K562 (cell line): ENCODE measurements at regions not wholly inside any gene's neighbourhood (a gene's known extent, or its start where the extent isn't known, plus 50 kb on each side); places are given as distances from the start of the nearest gene placed in this dataset.

Experiments used
- ATAC-seq: fragments of 200-7000 bp; cut with Tn5 transposase; 3 replicates; pipeline ENCODE4 v1.9.1; 2020; ENCODE audit warnings: moderate library complexity
- BruUV-seq: library from RNA; stranded (reverse); fragments of 400-500 nt; replicated peaks from 2 replicates; lab custom pipeline; 2021; lab: Mats Ljungman, UMichigan
- CTCF ChIA-PET: fragments of 300-600 bp; formaldehyde crosslinking; extraction: SDS; loops from one replicate; lab custom pipeline; 2021; ENCODE audit warnings: low intra/inter-chr PET ratio; lab: Yijun Ruan, JAX
- POLR2A ChIA-PET: fragments of 300-600, 350-650 bp; sonication (Branson Sonifier 250); formaldehyde crosslinking; extraction: SDS; loops from one replicate; lab custom pipeline; 2021; ENCODE audit warnings: antibody characterized with exemption, inconsistent platforms; lab: Yijun Ruan, JAX
- DNase-seq, 4 experiments: peaks; one replicate each; pipeline versions ENCODE4 v3.0.0 to v3.0.0-alpha.2; 2011 to 2018; ENCODE audit warnings: low spot score in 3 of 4, mixed read lengths in 3 of 4; ENCODE audit errors: extremely low read depth in 1 of 4
- FAIRE-seq: peaks from 2 replicates; lab custom pipeline; 2011; peaks lifted over from hg19 to GRCh38; lab: Jason Lieb, UNC
- H2AFZ ChIP-seq: 2 replicates; pipeline ENCODE4 v1.6.0; 2011; ENCODE audit warnings: low read depth, low read length, control low read depth, inconsistent platforms
- H3K27ac ChIP-seq: fragments of 200-600 bp; 3 replicates; pipeline ENCODE4 v1.8.0; 2011; ENCODE audit warnings: low read depth, mild to moderate bottlenecking, control low read depth, inconsistent platforms, low read length, moderate library complexity, mixed read lengths; ENCODE audit errors: extremely low read depth
- H3K27me3 ChIP-seq, 2 experiments: fragments of 300-600 bp in 1 of 2; 2 replicates in 1 of 2; 3 replicates in 1 of 2; pipeline versions ENCODE4 v1.6.0 to v1.8.0; 2011; ENCODE audit warnings: inconsistent platforms in 2 of 2, low read length in 2 of 2, mild to moderate bottlenecking in 1 of 2, mixed read lengths in 1 of 2, moderate library complexity in 1 of 2; ENCODE audit not compliant: control insufficient read depth in 2 of 2, insufficient read depth in 2 of 2
- H3K36me3 ChIP-seq: fragments of 300-600 bp; 3 replicates; pipeline ENCODE4 v1.8.0; 2011; ENCODE audit warnings: mild to moderate bottlenecking, low read length, inconsistent platforms; ENCODE audit not compliant: control insufficient read depth, insufficient read depth
- H3K4me1 ChIP-seq, 2 experiments: fragments of 200-600 bp in 1 of 2; replicated peaks in 1 of 2; 2 replicates in 1 of 2; 3 replicates in 1 of 2; pipeline versions ENCODE4 v1.5.1 to v1.8.0; 2011; ENCODE audit warnings: inconsistent platforms in 2 of 2, low read length in 2 of 2, mild to moderate bottlenecking in 1 of 2, mixed read lengths in 1 of 2, moderate library complexity in 1 of 2; ENCODE audit not compliant: control insufficient read depth in 2 of 2, insufficient read depth in 2 of 2
- H3K4me2 ChIP-seq: 2 replicates; pipeline ENCODE4 v1.6.1; 2011; ENCODE audit warnings: low read length, control low read depth, inconsistent platforms, mixed read lengths; ENCODE audit not compliant: insufficient read depth
- H3K4me3 ChIP-seq: fragments of 200-600 bp; sonication (generic), shearing (Covaris generic); 2 replicates; pipeline ENCODE4 v1.5.1; 2016; ENCODE audit warnings: control low read depth, inconsistent platforms
- H3K79me2 ChIP-seq: fragments of 200-600 bp; 3 replicates; pipeline ENCODE4 v1.8.0; 2011; ENCODE audit warnings: low read length, inconsistent platforms; ENCODE audit not compliant: control insufficient read depth, insufficient read depth
- H3K9ac ChIP-seq, 2 experiments: 2 replicates each; pipeline versions ENCODE4 v1.6.0 to v1.6.1; 2011; ENCODE audit warnings: low read depth in 2 of 2, low read length in 2 of 2, control low read depth in 1 of 2, inconsistent platforms in 1 of 2, mild to moderate bottlenecking in 1 of 2, mixed read lengths in 1 of 2; ENCODE audit not compliant: insufficient read depth in 1 of 2
- H3K9me1 ChIP-seq: one replicate; pipeline ENCODE4 v1.6.0; 2011; ENCODE audit warnings: inconsistent platforms, mild to moderate bottlenecking, low read length, moderate library complexity; ENCODE audit not compliant: control insufficient read depth, insufficient read depth
- H3K9me3 ChIP-seq: replicated peaks from 2 replicates; pipeline ENCODE4 v1.5.1; 2011; ENCODE audit warnings: low read depth, low read length, inconsistent platforms; ENCODE audit not compliant: control insufficient read depth, insufficient read depth
- H4K20me1 ChIP-seq: replicated peaks from 2 replicates; pipeline ENCODE4 v1.6.1; 2011; ENCODE audit warnings: low read length, inconsistent platforms, mixed read lengths; ENCODE audit not compliant: control insufficient read depth, insufficient read depth
- KHSRP ChIP-seq: fragments of 450-650 bp; IDR thresholded peaks from 2 replicates; pipeline ENCODE4 v1.6.1; 2017
- NBN ChIP-seq: fragments of 450-650 bp; IDR thresholded peaks from 2 replicates; pipeline ENCODE4 v1.6.1; 2016; ENCODE audit warnings: low read depth, mild to moderate bottlenecking
- NCOA1 ChIP-seq: fragments of 450-650 bp; IDR thresholded peaks from 2 replicates; pipeline ENCODE4 v1.6.1; 2016; ENCODE audit warnings: low read depth
- PRDM10 ChIP-seq: fragments of 450-650 bp; IDR thresholded peaks from 2 replicates; pipeline ENCODE4 v1.6.1; 2018; ENCODE audit not compliant: partially characterized antibody
- ZNF398 ChIP-seq: fragments of 250-450 bp; sonication (Bioruptor Pico); IDR thresholded peaks from 2 replicates; pipeline ENCODE4 v1.8.0; 2021; ENCODE audit warnings: moderate library complexity, mild to moderate bottlenecking, inconsistent platforms
- WGBS: fragments of 100-300 bp; shearing (Covaris generic); methylation state at CpG from one replicate; pipeline ENCODE4 v1.1.6; 2016; ENCODE audit warnings: low coverage, mixed read lengths; ENCODE audit not compliant: insufficient coverage; ENCODE audit errors: missing lambda C conversion rate; 5-methylcytosine and 5-hydroxymethylcytosine counted together
- in situ Hi-C: fragments of 300-500 bp; cut with MboI; formaldehyde crosslinking; loops from 4 replicates; pipeline ENCODE4 v1.15.0; 2018; ENCODE audit warnings: inconsistent platforms, mixed read lengths
- intact Hi-C: fragments of 100-400 bp; cut with micrococcal nuclease; formaldehyde crosslinking; loops from 2 replicates; pipeline ENCODE4 v1.14.2; 2022
- TF ChIP-seq, protein P1 (sequence below), 2 experiments: fragments of 450-650 bp in 1 of 2; IDR thresholded peaks; 2 replicates each; pipeline ENCODE4 v1.6.1; 2011 to 2017; ENCODE audit warnings: low read depth in 2 of 2, antibody characterized with exemption in 1 of 2, borderline replicate concordance in 1 of 2, low read length in 1 of 2, mild to moderate bottlenecking in 1 of 2, mixed read lengths in 1 of 2; ENCODE audit not compliant: control insufficient read depth in 1 of 2
- TF ChIP-seq, protein P2 (sequence below), 2 experiments: IDR thresholded peaks; 2 replicates each; pipeline ENCODE4 v1.6.1; 2012; ENCODE audit warnings: improper control_type of control experiment in 2 of 2, low read depth in 2 of 2, low read length in 2 of 2, borderline replicate concordance in 1 of 2

- H2AFZ ChIP-seq: no peak overlapping the region
- intact Hi-C loops (loop anchor here (2.0 to 10.0 kb wide), 2 partner anchors 18 to 704 kb away; no protein-coding TSS in a partner anchor), in situ Hi-C loops (no loop called here)
- H3K9me3 ChIP-seq: no peaks in the 10 kb centered on the region
- BruUV-seq: no TSS peak
- no peak overlapping the region for H3K27ac ChIP-seq
- H3K79me2 ChIP-seq: no peaks in the 10 kb centered on the region
- H3K4me3 ChIP-seq: no peak overlapping the region
- ChIA-PET POLR2A (no interaction called here), CTCF (no interaction called here)
- H4K20me1 ChIP-seq: no peaks in the 10 kb centered on the region
- no peak for ATAC-seq
- H3K36me3 ChIP-seq: no peaks in the 10 kb centered on the region
- DNase-seq: no peak
- no peak for FAIRE-seq
- H3K4me1 ChIP-seq: no peaks in the 10 kb centered on the region
- no peaks in the 10 kb centered on the region for H3K27me3 ChIP-seq
- no peaks in the 10 kb centered on the region for H3K9me1 ChIP-seq
- no peak overlapping the region for H3K9ac ChIP-seq
- 4% methylated on average over 5 of the region's 5 CpGs for WGBS
- H3K4me2 ChIP-seq: no peak overlapping the region
- no peak for TF ChIP-seq PRDM10
- TF ChIP-seq, protein P1, sequence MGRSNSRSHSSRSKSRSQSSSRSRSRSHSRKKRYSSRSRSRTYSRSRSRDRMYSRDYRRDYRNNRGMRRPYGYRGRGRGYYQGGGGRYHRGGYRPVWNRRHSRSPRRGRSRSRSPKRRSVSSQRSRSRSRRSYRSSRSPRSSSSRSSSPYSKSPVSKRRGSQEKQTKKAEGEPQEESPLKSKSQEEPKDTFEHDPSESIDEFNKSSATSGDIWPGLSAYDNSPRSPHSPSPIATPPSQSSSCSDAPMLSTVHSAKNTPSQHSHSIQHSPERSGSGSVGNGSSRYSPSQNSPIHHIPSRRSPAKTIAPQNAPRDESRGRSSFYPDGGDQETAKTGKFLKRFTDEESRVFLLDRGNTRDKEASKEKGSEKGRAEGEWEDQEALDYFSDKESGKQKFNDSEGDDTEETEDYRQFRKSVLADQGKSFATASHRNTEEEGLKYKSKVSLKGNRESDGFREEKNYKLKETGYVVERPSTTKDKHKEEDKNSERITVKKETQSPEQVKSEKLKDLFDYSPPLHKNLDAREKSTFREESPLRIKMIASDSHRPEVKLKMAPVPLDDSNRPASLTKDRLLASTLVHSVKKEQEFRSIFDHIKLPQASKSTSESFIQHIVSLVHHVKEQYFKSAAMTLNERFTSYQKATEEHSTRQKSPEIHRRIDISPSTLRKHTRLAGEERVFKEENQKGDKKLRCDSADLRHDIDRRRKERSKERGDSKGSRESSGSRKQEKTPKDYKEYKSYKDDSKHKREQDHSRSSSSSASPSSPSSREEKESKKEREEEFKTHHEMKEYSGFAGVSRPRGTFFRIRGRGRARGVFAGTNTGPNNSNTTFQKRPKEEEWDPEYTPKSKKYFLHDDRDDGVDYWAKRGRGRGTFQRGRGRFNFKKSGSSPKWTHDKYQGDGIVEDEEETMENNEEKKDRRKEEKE (IDR thresholded peaks at IDR 0.05; ENCODE audit: borderline replicate concordance in 1 of 2, control insufficient read depth in 1 of 2, low read depth in 2 of 2, low read length in 1 of 2): no peak
- TF ChIP-seq NCOA1: no peak
- TF ChIP-seq ZNF398 (CRISPR knock-in tag): no peak
- no peak for TF ChIP-seq KHSRP
- TF ChIP-seq, protein P2, sequence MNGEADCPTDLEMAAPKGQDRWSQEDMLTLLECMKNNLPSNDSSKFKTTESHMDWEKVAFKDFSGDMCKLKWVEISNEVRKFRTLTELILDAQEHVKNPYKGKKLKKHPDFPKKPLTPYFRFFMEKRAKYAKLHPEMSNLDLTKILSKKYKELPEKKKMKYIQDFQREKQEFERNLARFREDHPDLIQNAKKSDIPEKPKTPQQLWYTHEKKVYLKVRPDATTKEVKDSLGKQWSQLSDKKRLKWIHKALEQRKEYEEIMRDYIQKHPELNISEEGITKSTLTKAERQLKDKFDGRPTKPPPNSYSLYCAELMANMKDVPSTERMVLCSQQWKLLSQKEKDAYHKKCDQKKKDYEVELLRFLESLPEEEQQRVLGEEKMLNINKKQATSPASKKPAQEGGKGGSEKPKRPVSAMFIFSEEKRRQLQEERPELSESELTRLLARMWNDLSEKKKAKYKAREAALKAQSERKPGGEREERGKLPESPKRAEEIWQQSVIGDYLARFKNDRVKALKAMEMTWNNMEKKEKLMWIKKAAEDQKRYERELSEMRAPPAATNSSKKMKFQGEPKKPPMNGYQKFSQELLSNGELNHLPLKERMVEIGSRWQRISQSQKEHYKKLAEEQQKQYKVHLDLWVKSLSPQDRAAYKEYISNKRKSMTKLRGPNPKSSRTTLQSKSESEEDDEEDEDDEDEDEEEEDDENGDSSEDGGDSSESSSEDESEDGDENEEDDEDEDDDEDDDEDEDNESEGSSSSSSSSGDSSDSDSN (IDR thresholded peaks at IDR 0.05; ENCODE audit: borderline replicate concordance in 1 of 2, low read depth in 2 of 2, low read length in 2 of 2): no peak
- no peak for TF ChIP-seq NBN
Observed at GRCh38 chr2:142280831-142281230, 150.0 kb upstream of the LRP1B start.
